PC-9 (cell line): ENCODE measurements at regions not wholly inside any gene's neighbourhood (a gene's known extent, or its start where the extent isn't known, plus 50 kb on each side); places are given as distances from the start of the nearest gene placed in this dataset.

Experiments
- BruUV-seq: library from RNA; stranded (reverse); fragments of 400-500 nt; replicated peaks from 2 replicates; lab custom pipeline; 2021; lab: Mats Ljungman, UMichigan
- CTCF ChIA-PET: fragments of 300-600 bp; sonication (Branson Sonifier 250); formaldehyde crosslinking; loops from one replicate; lab custom pipeline; 2022; ENCODE audit warnings: antibody characterized with exemption; lab: Charles Lee
- POLR2A ChIA-PET: fragments of 300-600 bp; sonication (Branson Sonifier 250); formaldehyde crosslinking; loops from one replicate; lab custom pipeline; 2022; ENCODE audit warnings: antibody characterized with exemption; ENCODE audit not compliant: unreplicated experiment; lab: Charles Lee
- DNase-seq, 2 experiments: peaks; one replicate each; pipeline versions ENCODE4 v3.0.0 to v3.0.0-alpha.2; 2015 to 2022; ENCODE audit warnings: mixed read lengths in 1 of 2
- H2AFZ ChIP-seq: fragments of 200-600 bp; sonication (generic); 2 replicates; pipeline ENCODE4 v1.8.1; 2017; ENCODE audit warnings: antibody characterized with exemption
- H3F3A ChIP-seq: fragments of 200-600 bp; sonication (generic); 2 replicates; pipeline ENCODE4 v1.8.1; 2017; ENCODE audit warnings: antibody characterized with exemption, mild to moderate bottlenecking, low read depth; ENCODE audit not compliant: insufficient read depth
- H3K27ac ChIP-seq: fragments of 200-600 bp; sonication (generic); 2 replicates; pipeline ENCODE4 v1.6.1; 2016; ENCODE audit warnings: mixed run types
- H3K27me3 ChIP-seq: fragments of 200-600 bp; sonication (generic); 2 replicates; pipeline ENCODE4 v1.6.1; 2016; ENCODE audit warnings: low read depth, mixed run types; ENCODE audit not compliant: insufficient read depth
- H3K36me3 ChIP-seq: fragments of 200-600 bp; sonication (generic); 2 replicates; pipeline ENCODE4 v1.6.1; 2016; ENCODE audit warnings: low read depth, mixed run types
- H3K4me1 ChIP-seq: fragments of 200-600 bp; sonication (generic); replicated peaks from 2 replicates; pipeline ENCODE4 v1.6.1; 2016; ENCODE audit warnings: mixed run types; ENCODE audit not compliant: insufficient read depth
- H3K4me2 ChIP-seq: fragments of 200-600 bp; sonication (generic); 2 replicates; pipeline ENCODE4 v1.6.1; 2017; ENCODE audit warnings: mixed run types
- H3K4me3 ChIP-seq: fragments of 200-600 bp; sonication (generic); 2 replicates; pipeline ENCODE4 v1.6.1; 2016; ENCODE audit warnings: mixed run types
- H3K79me2 ChIP-seq: fragments of 200-600 bp; sonication (generic); 2 replicates; pipeline ENCODE4 v1.6.1; 2017; ENCODE audit warnings: low read depth, mixed run types
- H3K9me2 ChIP-seq: fragments of 200-600 bp; sonication (generic); 2 replicates; pipeline ENCODE4 v1.8.1; 2017; ENCODE audit warnings: mild to moderate bottlenecking; ENCODE audit not compliant: insufficient read depth
- H3K9me3 ChIP-seq: fragments of 200-600 bp; sonication (generic); 2 replicates; pipeline ENCODE4 v1.8.1; 2016; ENCODE audit warnings: low read depth; ENCODE audit not compliant: insufficient read depth
- H4K20me1 ChIP-seq: fragments of 200-600 bp; sonication (generic); 2 replicates; pipeline ENCODE4 v1.8.1; 2017; ENCODE audit not compliant: insufficient read depth
- EZH2 ChIP-seq: fragments of 200-600 bp; sonication (generic); IDR thresholded peaks from 2 replicates; pipeline ENCODE4 v1.8.0; 2017; ENCODE audit warnings: antibody characterized with exemption, low read depth
- intact Hi-C: fragments of 100-400 bp; cut with micrococcal nuclease; formaldehyde crosslinking; loops from one replicate; pipeline ENCODE4 v1.10.0; 2022; ENCODE audit not compliant: unreplicated experiment
- TF ChIP-seq, protein P1 (sequence below): fragments of 200-600 bp; sonication (generic); conservative IDR thresholded peaks from 2 replicates; pipeline ENCODE4 v1.6.1; 2017; ENCODE audit warnings: mixed run types, antibody characterized with exemption, mild to moderate bottlenecking, moderate library complexity

DNA sequence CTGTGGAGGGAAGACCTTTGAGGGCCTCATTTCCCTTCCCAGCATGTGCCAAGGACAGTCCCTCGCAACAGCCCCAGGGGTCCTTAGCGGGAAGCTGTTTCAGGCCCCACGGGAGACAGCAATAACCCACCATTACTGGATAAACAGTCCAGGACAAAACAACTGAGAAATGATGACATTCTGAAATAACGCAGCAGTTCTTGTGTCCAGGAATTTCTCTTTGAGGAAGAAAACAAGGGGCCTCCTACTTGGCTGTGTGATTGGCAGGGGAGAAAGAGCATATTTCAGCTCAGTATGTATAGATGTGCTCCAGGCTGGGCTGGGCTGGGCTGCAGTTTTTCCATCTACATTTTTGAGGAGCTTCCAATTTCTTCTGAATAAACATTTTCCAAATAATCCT lies 82.2 kb upstream of the THBS1 start:
- intact Hi-C loops = no loop called here
- no peak for DNase-seq
- no peaks in the 10 kb centered on the region for H3K27me3 ChIP-seq
- BruUV-seq = no TSS peak
- TF ChIP-seq EZH2 = no peak
- TF ChIP-seq, protein P1, sequence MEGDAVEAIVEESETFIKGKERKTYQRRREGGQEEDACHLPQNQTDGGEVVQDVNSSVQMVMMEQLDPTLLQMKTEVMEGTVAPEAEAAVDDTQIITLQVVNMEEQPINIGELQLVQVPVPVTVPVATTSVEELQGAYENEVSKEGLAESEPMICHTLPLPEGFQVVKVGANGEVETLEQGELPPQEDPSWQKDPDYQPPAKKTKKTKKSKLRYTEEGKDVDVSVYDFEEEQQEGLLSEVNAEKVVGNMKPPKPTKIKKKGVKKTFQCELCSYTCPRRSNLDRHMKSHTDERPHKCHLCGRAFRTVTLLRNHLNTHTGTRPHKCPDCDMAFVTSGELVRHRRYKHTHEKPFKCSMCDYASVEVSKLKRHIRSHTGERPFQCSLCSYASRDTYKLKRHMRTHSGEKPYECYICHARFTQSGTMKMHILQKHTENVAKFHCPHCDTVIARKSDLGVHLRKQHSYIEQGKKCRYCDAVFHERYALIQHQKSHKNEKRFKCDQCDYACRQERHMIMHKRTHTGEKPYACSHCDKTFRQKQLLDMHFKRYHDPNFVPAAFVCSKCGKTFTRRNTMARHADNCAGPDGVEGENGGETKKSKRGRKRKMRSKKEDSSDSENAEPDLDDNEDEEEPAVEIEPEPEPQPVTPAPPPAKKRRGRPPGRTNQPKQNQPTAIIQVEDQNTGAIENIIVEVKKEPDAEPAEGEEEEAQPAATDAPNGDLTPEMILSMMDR = no peak
- H3K79me2 ChIP-seq = no peaks in the 10 kb centered on the region
- no peaks in the 10 kb centered on the region for H4K20me1 ChIP-seq
- H3K9me3 ChIP-seq = no peaks in the 10 kb centered on the region
- ChIA-PET POLR2A (no interaction called here), CTCF (no interaction called here)
- H2AFZ ChIP-seq = no peak overlapping the region
- H3K27ac ChIP-seq = no peak overlapping the region
- no peaks in the 10 kb centered on the region for H3F3A ChIP-seq
- no peak overlapping the region for H3K4me2 ChIP-seq
- no peak overlapping the region for H3K4me3 ChIP-seq
- no peaks in the 10 kb centered on the region for H3K36me3 ChIP-seq
- no peaks in the 10 kb centered on the region for H3K9me2 ChIP-seq
- no peaks in the 10 kb centered on the region for H3K4me1 ChIP-seq

DNA sequence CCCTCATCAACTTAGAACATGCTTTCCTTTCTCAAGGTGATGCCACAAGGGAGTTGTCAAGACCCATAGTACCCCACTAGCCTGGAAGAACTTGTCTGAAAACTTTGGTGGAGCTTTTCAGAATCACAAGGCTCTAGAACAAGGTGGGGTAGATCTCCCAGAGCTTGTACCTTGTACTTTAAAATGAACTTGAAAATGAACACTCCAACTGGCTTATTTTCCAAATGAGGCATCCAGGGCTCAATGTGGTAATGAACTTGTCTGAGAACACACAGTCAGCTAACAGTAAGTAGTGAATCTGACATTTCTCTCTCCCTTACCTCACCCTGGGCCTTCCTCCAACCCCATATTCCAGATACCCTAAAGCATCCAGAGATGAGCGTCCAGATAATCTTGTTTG lies 81.8 kb upstream of the THBS1 start:
- ChIA-PET POLR2A (no interaction called here), CTCF (no interaction called here)
- Histone ChIP-seq H3F3A (no peaks in the 10 kb centered on the region), H3K36me3 (no peaks in the 10 kb centered on the region), H3K27me3 (no peaks in the 10 kb centered on the region), H3K4me1 (no peaks in the 10 kb centered on the region), H3K9me2 (no peaks in the 10 kb centered on the region), H3K9me3 (no peaks in the 10 kb centered on the region), H3K79me2 (no peaks in the 10 kb centered on the region), H3K4me3 (no peak overlapping the region), H4K20me1 (no peaks in the 10 kb centered on the region), H2AFZ (no peak overlapping the region), H3K27ac (no peak overlapping the region), H3K4me2 (no peak overlapping the region)
- DNase-seq = no peak
- intact Hi-C loops = no loop called here
- TF ChIP-seq EZH2 = no peak
- TF ChIP-seq, protein P1 = no peak
- no TSS peak for BruUV-seq

DNA sequence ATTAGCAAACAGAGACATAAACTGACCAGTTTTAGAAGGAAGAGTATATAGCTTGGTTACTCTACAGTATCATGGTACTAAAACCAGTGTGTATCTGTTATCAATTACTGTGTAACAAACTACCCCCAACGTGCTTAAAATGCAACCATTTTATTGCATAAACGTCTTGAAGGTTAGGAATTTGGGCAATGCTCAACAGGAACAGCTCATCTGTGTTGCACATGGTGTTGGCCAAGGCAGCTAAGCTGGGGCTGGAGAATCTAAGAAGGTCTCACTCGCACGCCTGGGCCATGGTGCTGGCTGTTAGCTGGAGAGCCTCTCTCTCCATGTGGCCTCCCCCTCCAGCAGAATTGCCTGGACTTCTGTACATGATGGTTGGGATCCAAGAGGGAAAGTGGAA lies 81.2 kb upstream of the THBS1 start:
- no peaks in the 10 kb centered on the region for H3K9me3 ChIP-seq
- H3F3A ChIP-seq = no peaks in the 10 kb centered on the region
- TF ChIP-seq EZH2 = no peak
- TF ChIP-seq, protein P1 = no peak
- H2AFZ ChIP-seq = no peak overlapping the region
- no peaks in the 10 kb centered on the region for H4K20me1 ChIP-seq
- no peaks in the 10 kb centered on the region for H3K9me2 ChIP-seq
- CTCF ChIA-PET = no interaction called here
- H3K4me1 ChIP-seq = no peaks in the 10 kb centered on the region
- no peak overlapping the region for H3K27ac ChIP-seq
- no peak overlapping the region for H3K4me2 ChIP-seq
- intact Hi-C loops = no loop called here
- no TSS peak for BruUV-seq
- POLR2A ChIA-PET = no interaction called here
- H3K36me3 ChIP-seq = no peaks in the 10 kb centered on the region
- DNase-seq = no peak
- no peaks in the 10 kb centered on the region for H3K79me2 ChIP-seq
- no peak overlapping the region for H3K4me3 ChIP-seq
- no peaks in the 10 kb centered on the region for H3K27me3 ChIP-seq
